ENCODE measurements at regions not wholly inside any gene's neighbourhood (a gene's known extent, or its start where the extent isn't known, plus 50 kb on each side); places are given as distances from the start of the nearest gene placed in this dataset.

- Mint-ChIP-seq H3K36me3 (ENCODE audit: low read depth) (peaks cover 13% of the 10 kb centered on the region), H3K27me3 (ENCODE audit: insufficient read depth) (no peaks in the 10 kb centered on the region), H3K4me3 (no peak overlapping the region), H3K27ac (no peak overlapping the region), H3K9me3 (peaks cover 12% of the 10 kb centered on the region), H3K4me1 (peaks cover 10% of the 10 kb centered on the region)
- Histone ChIP-seq H3K36me3 (ENCODE audit: control insufficient read depth, insufficient read depth, low read length) (no peaks in the 10 kb centered on the region), H3K27me3 (ENCODE audit: control insufficient read depth, insufficient read depth, low read length, poor library complexity, severe bottlenecking) (no peaks in the 10 kb centered on the region), H3K9ac (ENCODE audit: extremely low read depth, low read length, poor library complexity, severe bottlenecking) (no peak overlapping the region), H3K4me1 (ENCODE audit: control insufficient read depth, insufficient read depth, low read length) (no peaks in the 10 kb centered on the region), H3K27ac (ENCODE audit: low read depth, low read length) (no peak overlapping the region), H3K4me3 (ENCODE audit: low read length) (no peak overlapping the region), H3K9me3 (ENCODE audit: control insufficient read depth, low read length) (peaks cover 14% of the 10 kb centered on the region)
- WGBS, 2 experiments (ENCODE audit: insufficient coverage in 1 of 2, insufficient read length in 1 of 2): 57% methylated on average over 1 of the region's 1 CpG; no CpG with 5 or more reads in 1 of the 2 experiments
- DNase-seq: no peak
- no peak for TF ChIP-seq CTCF (conservative IDR thresholded peaks at IDR 0.05)
These were observed 946.9 kb downstream of the EPHA3 start for GRCh38 chr3:90054311-90054710.

GRCh38 chr3:90055666-90056065 is 948.2 kb downstream of the EPHA3 start:
- Histone ChIP-seq H3K9me3 (ENCODE audit: control insufficient read depth, low read length) (peaks cover under 1% of the 10 kb centered on the region), H3K27ac (ENCODE audit: low read depth, low read length) (no peak overlapping the region), H3K4me1 (ENCODE audit: control insufficient read depth, insufficient read depth, low read length) (no peaks in the 10 kb centered on the region), H3K4me3 (ENCODE audit: low read length) (no peak overlapping the region), H3K36me3 (ENCODE audit: control insufficient read depth, insufficient read depth, low read length) (no peaks in the 10 kb centered on the region), H3K9ac (ENCODE audit: extremely low read depth, low read length, poor library complexity, severe bottlenecking) (no peak overlapping the region), H3K27me3 (ENCODE audit: control insufficient read depth, insufficient read depth, low read length, poor library complexity, severe bottlenecking) (no peaks in the 10 kb centered on the region)
- WGBS, 2 experiments (ENCODE audit: insufficient coverage in 1 of 2, insufficient read length in 1 of 2): 89 to 100% methylated on average over 2 of the region's 2 CpGs
- Mint-ChIP-seq H3K27ac (no peak overlapping the region), H3K9me3 (no peaks in the 10 kb centered on the region), H3K4me1 (peaks cover 15% of the 10 kb centered on the region), H3K27me3 (ENCODE audit: insufficient read depth) (no peaks in the 10 kb centered on the region), H3K4me3 (no peak overlapping the region), H3K36me3 (ENCODE audit: low read depth) (no peaks in the 10 kb centered on the region)
- no peak for DNase-seq
- no peak for TF ChIP-seq CTCF (conservative IDR thresholded peaks at IDR 0.05)

- Histone ChIP-seq H3K4me1 (ENCODE audit: control insufficient read depth, insufficient read depth, low read length) (no peaks in the 10 kb centered on the region), H3K36me3 (ENCODE audit: control insufficient read depth, insufficient read depth, low read length) (no peaks in the 10 kb centered on the region), H3K27me3 (ENCODE audit: control insufficient read depth, insufficient read depth, low read length, poor library complexity, severe bottlenecking) (no peaks in the 10 kb centered on the region), H3K9ac (ENCODE audit: extremely low read depth, low read length, poor library complexity, severe bottlenecking) (no peak overlapping the region), H3K9me3 (ENCODE audit: control insufficient read depth, low read length) (no peaks in the 10 kb centered on the region), H3K4me3 (ENCODE audit: low read length) (no peak overlapping the region), H3K27ac (ENCODE audit: low read depth, low read length) (no peak overlapping the region)
- H3K27me3 Mint-ChIP-seq (ENCODE audit: insufficient read depth): no peaks in the 10 kb centered on the region
- H3K4me3 Mint-ChIP-seq: no peak overlapping the region
- 81% methylated on average over 2 of the region's 2 CpGs; no CpG with 5 or more reads in 1 of the 2 experiments for WGBS, 2 experiments (ENCODE audit: insufficient coverage in 1 of 2, insufficient read length in 1 of 2)
- no peaks in the 10 kb centered on the region for H3K36me3 Mint-ChIP-seq (ENCODE audit: low read depth)
- H3K4me1 Mint-ChIP-seq: peaks cover 15% of the 10 kb centered on the region
- no peaks in the 10 kb centered on the region for H3K9me3 Mint-ChIP-seq
- H3K27ac Mint-ChIP-seq: no peak overlapping the region
- DNase-seq: no peak
- no peak for TF ChIP-seq CTCF (conservative IDR thresholded peaks at IDR 0.05)
These were observed 949.0 kb downstream of the EPHA3 start for GRCh38 chr3:90056281-90057032.
